ENCODE measurements at regions not wholly inside any gene's neighbourhood (a gene's known extent, or its start where the extent isn't known, plus 50 kb on each side); places are given as distances from the start of the nearest gene placed in this dataset.
"Not testable (repeated sequence)": the region's sequence is repeated elsewhere in the genome, so short reads cannot be mapped to it uniquely, and the experiment has no call there.

DNA sequence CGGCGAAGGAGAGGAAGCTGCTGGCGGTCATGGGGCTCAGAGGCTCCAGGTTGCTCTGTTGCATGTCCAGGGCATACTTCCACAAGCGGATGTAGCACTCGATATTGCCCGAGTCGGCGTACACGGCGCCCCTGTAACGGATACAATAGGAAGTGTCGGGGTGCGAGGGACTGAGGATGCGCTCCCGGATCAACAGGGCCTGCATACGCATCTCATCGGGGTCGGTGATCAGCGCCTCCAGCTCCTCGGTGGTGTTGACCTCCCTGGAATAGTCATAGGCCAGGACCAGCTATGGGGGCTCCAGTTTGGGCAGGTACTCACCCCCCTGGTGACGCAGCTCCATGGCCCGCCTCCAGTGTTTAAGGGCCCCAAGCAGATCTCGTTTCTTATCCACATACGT, 150.8 kb downstream of the POTEC start:
- TF ChIP-seq, protein P1, sequence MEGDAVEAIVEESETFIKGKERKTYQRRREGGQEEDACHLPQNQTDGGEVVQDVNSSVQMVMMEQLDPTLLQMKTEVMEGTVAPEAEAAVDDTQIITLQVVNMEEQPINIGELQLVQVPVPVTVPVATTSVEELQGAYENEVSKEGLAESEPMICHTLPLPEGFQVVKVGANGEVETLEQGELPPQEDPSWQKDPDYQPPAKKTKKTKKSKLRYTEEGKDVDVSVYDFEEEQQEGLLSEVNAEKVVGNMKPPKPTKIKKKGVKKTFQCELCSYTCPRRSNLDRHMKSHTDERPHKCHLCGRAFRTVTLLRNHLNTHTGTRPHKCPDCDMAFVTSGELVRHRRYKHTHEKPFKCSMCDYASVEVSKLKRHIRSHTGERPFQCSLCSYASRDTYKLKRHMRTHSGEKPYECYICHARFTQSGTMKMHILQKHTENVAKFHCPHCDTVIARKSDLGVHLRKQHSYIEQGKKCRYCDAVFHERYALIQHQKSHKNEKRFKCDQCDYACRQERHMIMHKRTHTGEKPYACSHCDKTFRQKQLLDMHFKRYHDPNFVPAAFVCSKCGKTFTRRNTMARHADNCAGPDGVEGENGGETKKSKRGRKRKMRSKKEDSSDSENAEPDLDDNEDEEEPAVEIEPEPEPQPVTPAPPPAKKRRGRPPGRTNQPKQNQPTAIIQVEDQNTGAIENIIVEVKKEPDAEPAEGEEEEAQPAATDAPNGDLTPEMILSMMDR (conservative IDR thresholded peaks at IDR 0.05; ENCODE audit: low read depth, low read length) = not testable (repeated sequence)
- TF ChIP-seq EZH2phosphoT487 (IDR thresholded peaks at IDR 0.05; ENCODE audit: borderline replicate concordance, low read length) = not testable (repeated sequence)
